Common myeloid progenitor, CD34-positive (primary cell): ENCODE measurements at regions not wholly inside any gene's neighbourhood (a gene's known extent, or its start where the extent isn't known, plus 50 kb on each side); places are given as distances from the start of the nearest gene placed in this dataset.
"Not testable (repeated sequence)": the region's sequence is repeated elsewhere in the genome, so short reads cannot be mapped to it uniquely, and the experiment has no call there.

Experiments used
- CTCF ChIA-PET: fragments of 350-600 bp; sonication (Branson Sonifier 250); formaldehyde crosslinking; loops from one replicate; lab custom pipeline; 2021; ENCODE audit warnings: antibody characterized with exemption; lab: Charles Lee
- POLR2A ChIA-PET: fragments of 350-600 bp; sonication (Branson Sonifier 250); formaldehyde crosslinking; loops from one replicate; lab custom pipeline; 2021; ENCODE audit warnings: antibody characterized with exemption; lab: Charles Lee
- DNase-seq, 3 donors: peaks; one replicate each; pipeline versions ENCODE4 v3.0.0 to v3.0.0-alpha.2; 2013
- H3K27ac ChIP-seq, 2 experiments: 1 replicate in 1 of 2; 2 replicates in 1 of 2; pipeline ENCODE4 v1.7.0; 2013; ENCODE audit warnings: inconsistent platforms in 2 of 2, low read length in 2 of 2, mild to moderate bottlenecking in 2 of 2, low read depth in 1 of 2, moderate library complexity in 1 of 2; ENCODE audit not compliant: severe bottlenecking in 2 of 2, insufficient read depth in 1 of 2, poor library complexity in 1 of 2
- H3K27me3 ChIP-seq, 5 experiments: replicated peaks in 2 of 5; 1 replicate in 3 of 5; 2 replicates in 2 of 5; pipeline versions ENCODE4 v1.6.1 to v1.7.0; 2013; ENCODE audit warnings: low read length in 4 of 5, mild to moderate bottlenecking in 2 of 5, moderate library complexity in 2 of 5, inconsistent platforms in 1 of 5; ENCODE audit not compliant: insufficient read depth in 5 of 5, control insufficient read depth in 4 of 5
- H3K36me3 ChIP-seq, 4 experiments: 1 replicate in 2 of 4; 2 replicates in 2 of 4; pipeline versions ENCODE4 v1.6.1 to v1.7.0; 2013; ENCODE audit warnings: low read length in 3 of 4, control low read depth in 1 of 4, mild to moderate bottlenecking in 1 of 4; ENCODE audit not compliant: control insufficient read depth in 4 of 4, insufficient read depth in 4 of 4
- H3K4me1 ChIP-seq, 4 experiments: 1 replicate in 3 of 4; 2 replicates in 1 of 4; pipeline versions ENCODE4 v1.6.1 to v1.7.1; 2013; ENCODE audit warnings: low read length in 3 of 4, mild to moderate bottlenecking in 3 of 4, control low read depth in 1 of 4, inconsistent platforms in 1 of 4, moderate library complexity in 1 of 4; ENCODE audit not compliant: control insufficient read depth in 4 of 4, insufficient read depth in 4 of 4; ENCODE audit errors: control extremely low read depth in 1 of 4
- H3K4me3 ChIP-seq, 7 experiments: 1 replicate in 4 of 7; 2 replicates in 3 of 7; pipeline versions ENCODE4 v1.5.1 to v1.7.0; 2013; ENCODE audit warnings: mild to moderate bottlenecking in 7 of 7, low read length in 6 of 7, moderate library complexity in 6 of 7, inconsistent platforms in 2 of 7, low read depth in 2 of 7, control low read depth in 1 of 7; ENCODE audit not compliant: insufficient read depth in 4 of 7, control insufficient read depth in 1 of 7; ENCODE audit errors: extremely low read depth in 1 of 7
- H3K9me3 ChIP-seq, 5 experiments: 1 replicate in 4 of 5; 2 replicates in 1 of 5; pipeline versions ENCODE4 v1.6.1 to v1.7.1; 2013; ENCODE audit warnings: low read length in 4 of 5, mild to moderate bottlenecking in 2 of 5, inconsistent platforms in 1 of 5, low read depth in 1 of 5, moderate library complexity in 1 of 5; ENCODE audit not compliant: control insufficient read depth in 4 of 5, insufficient read depth in 2 of 5; ENCODE audit errors: control extremely low read depth in 1 of 5
- WGBS: methylation state at CpG from one replicate; pipeline ENCODE4 v1.1.5; 2013; ENCODE audit not compliant: insufficient coverage; 5-methylcytosine and 5-hydroxymethylcytosine counted together

DNA sequence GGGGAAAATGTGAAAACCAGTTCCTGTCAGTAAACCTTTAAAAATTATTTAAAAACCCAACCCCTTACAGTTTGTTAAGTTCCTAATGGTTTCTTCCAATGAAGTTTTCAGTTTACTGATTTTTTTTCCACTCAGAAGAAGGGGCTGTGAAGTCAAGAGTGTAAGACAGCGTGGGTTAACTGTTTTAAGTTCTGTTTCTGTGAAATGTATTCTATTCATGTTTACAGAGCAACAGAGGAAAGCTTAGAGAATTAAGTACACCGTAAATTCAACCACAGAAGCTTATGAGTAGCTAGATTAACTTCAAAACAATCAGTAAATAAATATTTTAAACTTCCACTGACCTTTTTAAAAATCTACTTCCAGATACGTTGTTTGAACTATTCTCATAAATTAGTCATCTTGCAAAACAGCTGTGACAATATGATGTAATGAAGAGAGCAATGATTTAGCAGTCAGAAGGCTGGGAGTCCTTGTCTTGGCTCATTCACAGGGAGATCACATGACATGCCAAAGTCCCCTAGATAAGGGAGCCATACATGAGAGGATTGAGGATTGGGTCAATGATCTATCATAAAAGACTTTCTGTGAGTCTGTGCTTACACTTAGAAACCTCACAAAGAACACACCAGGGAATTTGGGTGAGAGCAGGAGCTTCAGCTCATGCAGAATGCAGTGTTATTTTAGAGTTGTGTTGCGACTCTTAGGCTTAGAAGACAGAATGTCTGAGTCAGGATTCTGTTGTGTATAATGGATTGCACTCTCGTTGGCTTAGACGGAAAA lies 97.3 kb upstream of the ADORA2B start:
- WGBS, result no CpG with 5 or more reads among the region's 6 CpGs
- H3K36me3 ChIP-seq, H3K9me3 ChIP-seq, DNase-seq, POLR2A ChIA-PET, H3K27me3 ChIP-seq, H3K4me1 ChIP-seq, H3K27ac ChIP-seq, H3K4me3 ChIP-seq, CTCF ChIA-PET: not testable (repeated sequence)

DNA sequence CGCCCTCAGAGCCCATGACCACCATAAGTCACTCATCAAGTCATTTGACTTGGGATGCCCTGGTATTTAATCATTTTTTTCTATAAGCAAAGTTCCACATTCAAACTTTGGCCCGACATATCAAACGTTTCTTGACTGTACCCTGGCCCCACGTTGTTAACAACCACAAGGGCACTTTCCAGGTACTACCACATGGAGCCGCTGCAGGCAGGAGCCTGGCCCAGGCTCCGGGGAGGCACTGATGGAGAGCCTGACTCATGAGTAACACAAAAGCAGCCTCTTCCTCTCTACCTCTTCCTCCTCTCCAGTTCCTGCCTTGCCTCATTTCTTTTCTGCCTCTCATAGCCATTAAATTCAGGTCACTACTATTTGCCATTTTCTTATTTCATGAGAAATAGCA lies 95.9 kb upstream of the ADORA2B start:
- H3K9me3 ChIP-seq, H3K27me3 ChIP-seq, H3K4me3 ChIP-seq, POLR2A ChIA-PET, H3K27ac ChIP-seq, H3K36me3 ChIP-seq, H3K4me1 ChIP-seq, CTCF ChIA-PET: not testable (repeated sequence)
- peak; percentile 61 to 86 (median 81) for DNase-seq
- 0% methylated on average over 4 of the region's 6 CpGs for WGBS

DNA sequence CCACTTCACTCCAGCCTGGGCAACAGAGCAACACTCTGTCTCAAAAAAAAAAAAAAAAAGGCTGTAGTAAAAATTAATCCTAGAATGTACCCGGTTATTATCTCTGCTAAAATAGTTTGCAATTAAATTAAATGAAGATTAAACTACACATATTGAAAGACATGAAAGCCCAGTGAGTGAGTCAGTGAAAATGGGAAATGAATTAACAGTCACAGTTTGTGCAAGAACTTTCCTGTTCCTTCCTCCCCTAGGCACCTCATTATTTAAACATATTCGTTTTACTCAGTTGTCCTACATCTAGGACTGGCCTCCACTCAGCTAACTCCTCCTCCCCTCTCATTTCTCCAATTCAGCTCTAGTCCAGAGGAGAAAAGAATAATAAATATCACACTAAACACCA lies 94.9 kb upstream of the ADORA2B start:
- no CpG with 5 or more reads among the region's 2 CpGs for WGBS

DNA sequence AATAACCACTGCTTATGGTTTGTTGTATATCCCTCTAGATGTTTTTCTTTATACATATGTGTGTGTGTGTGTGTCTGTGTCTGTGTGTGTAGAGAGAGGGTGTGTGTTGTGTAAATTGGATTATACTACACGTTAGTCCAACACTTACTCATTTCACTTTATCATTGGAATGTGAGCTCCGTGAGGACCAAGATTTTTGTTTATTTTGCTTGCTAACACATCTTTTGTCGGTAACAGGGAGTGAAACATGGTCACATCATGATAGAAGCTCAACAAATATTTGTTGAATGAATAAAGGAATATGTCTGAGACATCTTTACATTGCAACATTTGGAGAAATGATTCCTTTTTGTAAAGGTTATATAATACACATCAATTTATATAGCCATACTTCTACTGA lies 94.2 kb upstream of the ADORA2B start:
- H3K4me1 ChIP-seq, H3K27ac ChIP-seq, H3K36me3 ChIP-seq, H3K27me3 ChIP-seq, POLR2A ChIA-PET, H3K4me3 ChIP-seq, H3K9me3 ChIP-seq, DNase-seq: not testable (repeated sequence)
- CTCF ChIA-PET, result interaction anchor here (1.6 kb wide), 2 partner anchors 146 to 148 kb away, joined by 3 to 4 read pairs; no protein-coding TSS in a partner anchor
- WGBS, result no CpG with 5 or more reads among the region's 3 CpGs

More for the DNA sequence above, 94.9 kb upstream of the ADORA2B start:
- H3K9me3 ChIP-seq, POLR2A ChIA-PET, H3K27ac ChIP-seq, H3K4me3 ChIP-seq, H3K36me3 ChIP-seq, DNase-seq, H3K27me3 ChIP-seq, H3K4me1 ChIP-seq: not testable (repeated sequence)
- CTCF ChIA-PET, result interaction anchor here (1.6 kb wide), 2 partner anchors 146 to 149 kb away, joined by 3 to 4 read pairs; no protein-coding TSS in a partner anchor

- H3K36me3 ChIP-seq, H3K27me3 ChIP-seq, H3K9me3 ChIP-seq, CTCF ChIA-PET, H3K4me1 ChIP-seq, H3K27ac ChIP-seq, H3K4me3 ChIP-seq, DNase-seq, POLR2A ChIA-PET: not testable (repeated sequence)
- no CpG with 5 or more reads among the region's 4 CpGs for WGBS
These were observed 92.1 kb upstream of the ADORA2B start for GRCh38 chr17:15852863-15853262.

- POLR2A ChIA-PET, result not testable (repeated sequence)
These were observed 88.7 kb upstream of the ADORA2B start for GRCh38 chr17:15856191-15856590.

DNA sequence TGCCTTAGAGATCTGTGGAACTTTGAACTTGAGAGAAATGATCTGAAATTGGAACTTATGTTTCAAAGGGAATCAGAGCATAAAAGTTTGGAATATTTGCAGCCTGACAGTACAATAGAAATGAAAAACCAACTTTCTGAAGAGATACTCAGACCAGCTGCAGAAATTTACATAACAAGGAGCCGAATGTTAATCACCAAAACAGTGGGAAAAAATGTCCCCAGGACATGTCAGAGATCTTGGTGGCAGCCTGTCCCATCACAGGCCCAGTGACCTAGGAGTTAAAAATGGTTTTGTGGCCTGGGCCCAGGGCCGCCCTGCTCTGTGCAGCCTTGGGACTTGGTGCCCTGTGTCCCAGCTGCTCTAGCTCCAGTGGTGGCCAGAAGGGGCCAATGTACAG lies 88.2 kb upstream of the ADORA2B start:
- H3K27me3 ChIP-seq, H3K4me1 ChIP-seq, POLR2A ChIA-PET, CTCF ChIA-PET, DNase-seq, H3K27ac ChIP-seq, H3K9me3 ChIP-seq, H3K36me3 ChIP-seq, H3K4me3 ChIP-seq: not testable (repeated sequence)
- 100% methylated on average over 2 of the region's 2 CpGs for WGBS

More at GRCh38 chr17:15856191-15856590, 88.7 kb upstream of the ADORA2B start:
- DNase-seq, H3K27me3 ChIP-seq, CTCF ChIA-PET, H3K36me3 ChIP-seq, H3K27ac ChIP-seq, H3K4me3 ChIP-seq, H3K4me1 ChIP-seq, H3K9me3 ChIP-seq: not testable (repeated sequence)
- WGBS, result no CpG with 5 or more reads among the region's 3 CpGs
